K562 (cell line): ENCODE measurements at regions not wholly inside any gene's neighbourhood (a gene's known extent, or its start where the extent isn't known, plus 50 kb on each side); places are given as distances from the start of the nearest gene placed in this dataset.

ENCODE experiments used
- BRCA1 ChIP-seq, 2 experiments: fragments of 450-650 bp in 1 of 2; sonication (generic) in 1 of 2; formaldehyde crosslinking in 1 of 2; IDR thresholded peaks; 2 replicates each; pipeline versions ENCODE4 v1.5.0 to v1.6.1; 2017 to 2020; ENCODE audit warnings: mild to moderate bottlenecking in 1 of 2, missing genetic modification reagents in 1 of 2
- CTCF ChIP-seq, 3 experiments: IDR thresholded peaks in 2 of 3; conservative IDR thresholded peaks in 1 of 3; 2 replicates each; pipeline ENCODE4 v1.5.1; 2011 to 2012; ENCODE audit warnings: low read length in 3 of 3, mild to moderate bottlenecking in 3 of 3, control low read depth in 2 of 3, improper control_type of control experiment in 1 of 3, inconsistent platforms in 1 of 3, low read depth in 1 of 3, mixed read lengths in 1 of 3, moderate library complexity in 1 of 3; ENCODE audit not compliant: insufficient read depth in 2 of 3
- E2F8 ChIP-seq: fragments of 450-650 bp; IDR thresholded peaks from 2 replicates; pipeline ENCODE4 v1.7.1; 2018; ENCODE audit warnings: mild to moderate bottlenecking, low read depth; ENCODE audit not compliant: partially characterized antibody
- EP300 ChIP-seq: IDR thresholded peaks from 2 replicates; pipeline ENCODE4 v1.6.1; 2012; ENCODE audit warnings: low read length, improper control_type of control experiment
- GATAD2B ChIP-seq: fragments of 450-650 bp; IDR thresholded peaks from 2 replicates; pipeline ENCODE4 v1.6.1; 2017; ENCODE audit warnings: mild to moderate bottlenecking, borderline replicate concordance
- POLR2A ChIP-seq: fragments of 450-650 bp; conservative IDR thresholded peaks from 2 replicates; pipeline ENCODE4 v1.6.1; 2016
- RCOR1 ChIP-seq, 2 experiments: IDR thresholded peaks; 2 replicates each; pipeline ENCODE4 v1.6.1; 2012; ENCODE audit warnings: low read depth in 2 of 2, low read length in 2 of 2, borderline replicate concordance in 1 of 2, improper control_type of control experiment in 1 of 2
- ZNF740 ChIP-seq, 3 experiments: fragments of 200-800 bp in 1 of 3; sonication (Bioruptor generic) in 1 of 3; sonication (generic) in 1 of 3; formaldehyde crosslinking in 1 of 3; IDR thresholded peaks; 2 replicates each; pipeline versions ENCODE4 v1.6.1 to v1.8.0; 2016 to 2022; ENCODE audit warnings: mild to moderate bottlenecking in 2 of 3, missing compliant biosample characterization in 2 of 3, missing genetic modification characterization in 2 of 3, missing genetic modification reagents in 1 of 3

GRCh38 chr13:19252381-19252780, 70.8 kb upstream of the TUBA3C start:
- TF ChIP-seq GATAD2B, result no peak
- TF ChIP-seq ZNF740 (CRISPR knock-in tag; IDR thresholded peaks at IDR 0.05), result no peak
- no peak for TF ChIP-seq ZNF740 (tag; IDR thresholded peaks at IDR 0.05)
- no peak for TF ChIP-seq RCOR1 (IDR thresholded peaks at IDR 0.05; ENCODE audit: borderline replicate concordance in 1 of 2, low read depth in 2 of 2, low read length in 2 of 2)
- TF ChIP-seq E2F8, result no peak
- TF ChIP-seq BRCA1 (IDR thresholded peaks at IDR 0.05), result no peak
- TF ChIP-seq BRCA1 (CRISPR knock-in tag; IDR thresholded peaks at IDR 0.05), result no peak
- no peak for TF ChIP-seq EP300
- TF ChIP-seq CTCF (IDR thresholded peaks at IDR 0.05 in 2 of 3, conservative IDR thresholded peaks at IDR 0.05 in 1 of 3; ENCODE audit: insufficient read depth in 2 of 3, low read depth in 1 of 3, low read length in 3 of 3), result no peak
- TF ChIP-seq POLR2A, result no peak
